IPS-18a (cell line): ENCODE measurements at regions not wholly inside any gene's neighbourhood (a gene's known extent, or its start where the extent isn't known, plus 50 kb on each side); places are given as distances from the start of the nearest gene placed in this dataset.

Experiments
- H3K27ac ChIP-seq: one replicate; pipeline ENCODE4 v1.5.1; 2013; ENCODE audit warnings: low read length
- H3K27me3 ChIP-seq: one replicate; pipeline ENCODE4 v1.6.1; 2013; ENCODE audit warnings: mild to moderate bottlenecking, low read length; ENCODE audit not compliant: control insufficient read depth, insufficient read depth
- H3K36me3 ChIP-seq: one replicate; pipeline ENCODE4 v1.6.1; 2013; ENCODE audit warnings: low read depth, low read length; ENCODE audit not compliant: control insufficient read depth
- H3K4me1 ChIP-seq: one replicate; pipeline ENCODE4 v1.6.1; 2013; ENCODE audit warnings: low read depth, low read length; ENCODE audit not compliant: control insufficient read depth
- H3K4me3 ChIP-seq: one replicate; pipeline ENCODE4 v1.5.1; 2013; ENCODE audit warnings: low read length
- H3K9ac ChIP-seq: one replicate; pipeline ENCODE4 v1.6.1; 2013; ENCODE audit warnings: mild to moderate bottlenecking, low read length, moderate library complexity
- H3K9me3 ChIP-seq: one replicate; pipeline ENCODE4 v1.6.1; 2013; ENCODE audit warnings: low read depth, low read length; ENCODE audit not compliant: control insufficient read depth

- no peaks in the 10 kb centered on the region for H3K36me3 ChIP-seq
- no peak overlapping the region for H3K9ac ChIP-seq
- no peak overlapping the region for H3K27ac ChIP-seq
- H3K9me3 ChIP-seq: no peaks in the 10 kb centered on the region
- H3K4me1 ChIP-seq: peaks cover 31% of the 10 kb centered on the region
- H3K27me3 ChIP-seq: no peaks in the 10 kb centered on the region
- no peak overlapping the region for H3K4me3 ChIP-seq
Observed at GRCh38 chr16:56111100-56111499, 80.2 kb upstream of the GNAO1 start.

GRCh38 chr16:56109994-56110393 lies 81.3 kb upstream of the GNAO1 start:
- Histone ChIP-seq H3K9me3 (no peaks in the 10 kb centered on the region), H3K27me3 (no peaks in the 10 kb centered on the region), H3K4me1 (peaks cover 20% of the 10 kb centered on the region), H3K4me3 (no peak overlapping the region), H3K9ac (no peak overlapping the region), H3K27ac (no peak overlapping the region), H3K36me3 (no peaks in the 10 kb centered on the region)

GRCh38 chr16:56109205-56109604 lies 82.1 kb upstream of the GNAO1 start:
- H3K27me3 ChIP-seq: no peaks in the 10 kb centered on the region
- no peak overlapping the region for H3K4me3 ChIP-seq
- H3K9ac ChIP-seq: no peak overlapping the region
- no peak overlapping the region for H3K27ac ChIP-seq
- H3K9me3 ChIP-seq: no peaks in the 10 kb centered on the region
- peaks cover 16% of the 10 kb centered on the region for H3K4me1 ChIP-seq
- H3K36me3 ChIP-seq: no peaks in the 10 kb centered on the region

GRCh38 chr16:56108724-56109123 lies 82.6 kb upstream of the GNAO1 start:
- H3K4me1 ChIP-seq: peaks cover 15% of the 10 kb centered on the region
- H3K4me3 ChIP-seq: no peak overlapping the region
- H3K27me3 ChIP-seq: no peaks in the 10 kb centered on the region
- no peak overlapping the region for H3K27ac ChIP-seq
- no peaks in the 10 kb centered on the region for H3K9me3 ChIP-seq
- H3K9ac ChIP-seq: no peak overlapping the region
- H3K36me3 ChIP-seq: no peaks in the 10 kb centered on the region

GRCh38 chr16:56108056-56108471 lies 83.2 kb upstream of the GNAO1 start:
- Histone ChIP-seq H3K4me1 (peaks cover 8% of the 10 kb centered on the region), H3K9me3 (no peaks in the 10 kb centered on the region), H3K4me3 (no peak overlapping the region), H3K9ac (no peak overlapping the region), H3K27ac (no peak overlapping the region), H3K36me3 (no peaks in the 10 kb centered on the region), H3K27me3 (no peaks in the 10 kb centered on the region)

- H3K4me3 ChIP-seq: no peak overlapping the region
- H3K27me3 ChIP-seq: no peaks in the 10 kb centered on the region
- peaks cover 5% of the 10 kb centered on the region for H3K4me1 ChIP-seq
- no peak overlapping the region for H3K9ac ChIP-seq
- H3K9me3 ChIP-seq: no peaks in the 10 kb centered on the region
- no peaks in the 10 kb centered on the region for H3K36me3 ChIP-seq
- H3K27ac ChIP-seq: no peak overlapping the region
Observed at GRCh38 chr16:56106527-56106926, 84.8 kb upstream of the GNAO1 start.

- no peak overlapping the region for H3K27ac ChIP-seq
- H3K27me3 ChIP-seq: no peaks in the 10 kb centered on the region
Observed at GRCh38 chr16:56102906-56103305, 88.4 kb upstream of the GNAO1 start.

GRCh38 chr16:56102183-56102686 lies 89.1 kb upstream of the GNAO1 start:
- Histone ChIP-seq H3K27ac (no peak overlapping the region), H3K4me1 (no peaks in the 10 kb centered on the region), H3K27me3 (no peaks in the 10 kb centered on the region), H3K9me3 (no peaks in the 10 kb centered on the region), H3K4me3 (no peak overlapping the region), H3K36me3 (no peaks in the 10 kb centered on the region), H3K9ac (no peak overlapping the region)

More at GRCh38 chr16:56102906-56103305, 88.4 kb upstream of the GNAO1 start:
- no peak overlapping the region for H3K9ac ChIP-seq
- H3K4me1 ChIP-seq: peaks cover under 1% of the 10 kb centered on the region
- no peaks in the 10 kb centered on the region for H3K9me3 ChIP-seq
- H3K36me3 ChIP-seq: no peaks in the 10 kb centered on the region
- no peak overlapping the region for H3K4me3 ChIP-seq

GRCh38 chr16:56101480-56101879 lies 89.8 kb upstream of the GNAO1 start:
- Histone ChIP-seq H3K4me3 (no peak overlapping the region), H3K36me3 (no peaks in the 10 kb centered on the region), H3K9me3 (no peaks in the 10 kb centered on the region), H3K4me1 (no peaks in the 10 kb centered on the region), H3K9ac (no peak overlapping the region), H3K27ac (no peak overlapping the region), H3K27me3 (no peaks in the 10 kb centered on the region)

GRCh38 chr16:56097306-56097705 lies 94.0 kb upstream of the GNAO1 start:
- Histone ChIP-seq H3K4me1 (no peaks in the 10 kb centered on the region), H3K9me3 (no peaks in the 10 kb centered on the region), H3K36me3 (no peaks in the 10 kb centered on the region), H3K27ac (no peak overlapping the region), H3K4me3 (no peak overlapping the region), H3K27me3 (no peaks in the 10 kb centered on the region), H3K9ac (no peak overlapping the region)

GRCh38 chr16:56094231-56094630 lies 97.1 kb upstream of the GNAO1 start:
- no peak overlapping the region for H3K4me3 ChIP-seq

GRCh38 chr16:56093055-56093454 lies 98.2 kb upstream of the GNAO1 start:
- H3K36me3 ChIP-seq: no peaks in the 10 kb centered on the region
- no peak overlapping the region for H3K9ac ChIP-seq
- H3K27me3 ChIP-seq: no peaks in the 10 kb centered on the region
- H3K27ac ChIP-seq: no peak overlapping the region
- H3K9me3 ChIP-seq: no peaks in the 10 kb centered on the region
- H3K4me3 ChIP-seq: no peak overlapping the region
- no peaks in the 10 kb centered on the region for H3K4me1 ChIP-seq

More at GRCh38 chr16:56094231-56094630, 97.1 kb upstream of the GNAO1 start:
- Histone ChIP-seq H3K9ac (no peak overlapping the region), H3K27ac (no peak overlapping the region), H3K27me3 (no peaks in the 10 kb centered on the region), H3K4me1 (no peaks in the 10 kb centered on the region), H3K36me3 (no peaks in the 10 kb centered on the region), H3K9me3 (no peaks in the 10 kb centered on the region)
